RWPE1 (cell line): ENCODE measurements at regions not wholly inside any gene's neighbourhood (a gene's known extent, or its start where the extent isn't known, plus 50 kb on each side); places are given as distances from the start of the nearest gene placed in this dataset.

Experiments used
- CTCF ChIA-PET: fragments of 350-600 bp; sonication (Branson Sonifier 250); formaldehyde crosslinking; extraction: SDS; loops from one replicate; lab custom pipeline; 2021; lab: Yijun Ruan, JAX
- POLR2A ChIA-PET: fragments of 400-600 bp; formaldehyde crosslinking; extraction: SDS; loops from one replicate; lab custom pipeline; 2020; ENCODE audit warnings: antibody characterized with exemption; ENCODE audit not compliant: low non-redundant PET; lab: Yijun Ruan, JAX
- DNase-seq: peaks from one replicate; pipeline ENCODE4 v3.0.0; 2012; ENCODE audit warnings: low spot score
- H3K27ac ChIP-seq: fragments of 450-650 bp; 2 replicates; pipeline ENCODE4 v1.5.1; 2017
- TF ChIP-seq, protein P1 (sequence below): fragments of 450-650 bp; conservative IDR thresholded peaks from 2 replicates; pipeline ENCODE4 v1.5.1; 2017; ENCODE audit warnings: low read depth, mild to moderate bottlenecking

DNA sequence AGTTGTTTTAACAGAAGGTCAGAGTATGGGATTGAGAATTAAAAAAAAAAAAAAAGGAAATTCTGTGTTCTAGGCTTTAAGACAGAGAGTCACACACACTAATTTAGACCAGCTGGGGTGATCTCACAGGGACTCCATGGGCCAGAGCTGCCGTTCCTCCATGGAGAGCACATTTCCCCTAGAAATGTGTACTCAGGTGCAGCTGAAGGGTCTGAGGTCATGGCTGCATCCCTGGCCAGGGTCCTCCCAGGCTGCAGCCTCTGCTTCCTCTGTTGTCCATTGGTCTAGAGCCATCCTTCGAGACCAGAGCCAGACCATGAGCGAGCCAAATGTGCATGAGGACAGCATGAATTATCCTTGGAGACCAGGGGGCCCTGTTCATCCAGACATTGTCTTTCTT is 190.1 kb upstream of the TNP1 start:
- POLR2A ChIA-PET, result no interaction called here
- no peak for DNase-seq
- TF ChIP-seq, protein P1, sequence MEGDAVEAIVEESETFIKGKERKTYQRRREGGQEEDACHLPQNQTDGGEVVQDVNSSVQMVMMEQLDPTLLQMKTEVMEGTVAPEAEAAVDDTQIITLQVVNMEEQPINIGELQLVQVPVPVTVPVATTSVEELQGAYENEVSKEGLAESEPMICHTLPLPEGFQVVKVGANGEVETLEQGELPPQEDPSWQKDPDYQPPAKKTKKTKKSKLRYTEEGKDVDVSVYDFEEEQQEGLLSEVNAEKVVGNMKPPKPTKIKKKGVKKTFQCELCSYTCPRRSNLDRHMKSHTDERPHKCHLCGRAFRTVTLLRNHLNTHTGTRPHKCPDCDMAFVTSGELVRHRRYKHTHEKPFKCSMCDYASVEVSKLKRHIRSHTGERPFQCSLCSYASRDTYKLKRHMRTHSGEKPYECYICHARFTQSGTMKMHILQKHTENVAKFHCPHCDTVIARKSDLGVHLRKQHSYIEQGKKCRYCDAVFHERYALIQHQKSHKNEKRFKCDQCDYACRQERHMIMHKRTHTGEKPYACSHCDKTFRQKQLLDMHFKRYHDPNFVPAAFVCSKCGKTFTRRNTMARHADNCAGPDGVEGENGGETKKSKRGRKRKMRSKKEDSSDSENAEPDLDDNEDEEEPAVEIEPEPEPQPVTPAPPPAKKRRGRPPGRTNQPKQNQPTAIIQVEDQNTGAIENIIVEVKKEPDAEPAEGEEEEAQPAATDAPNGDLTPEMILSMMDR, result no peak
- H3K27ac ChIP-seq, result no peak overlapping the region
- CTCF ChIA-PET, result interaction anchor here (0.7 kb wide), 1 partner anchor 125 kb away, joined by 3 read pairs; no protein-coding TSS in a partner anchor

DNA sequence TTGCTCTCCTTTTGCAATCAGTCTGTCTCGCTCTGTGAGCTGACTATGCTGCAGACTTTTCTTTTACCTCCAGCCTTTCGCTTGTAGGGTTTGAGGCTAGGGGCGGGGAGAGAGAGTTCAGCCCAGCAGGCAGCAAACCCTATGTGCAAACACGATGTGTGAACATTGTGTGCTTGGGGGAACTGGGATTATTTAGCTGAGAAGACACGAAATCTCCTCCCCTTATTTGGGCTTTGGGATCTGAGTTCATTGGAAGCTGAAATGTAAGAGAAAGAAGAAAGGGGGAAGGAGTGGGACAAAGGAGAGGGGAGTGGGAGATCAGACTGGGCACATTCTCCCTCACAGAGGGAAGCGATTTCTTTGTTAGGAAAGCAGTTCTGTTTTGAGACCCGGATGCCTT is 189.6 kb upstream of the TNP1 start:
- TF ChIP-seq, protein P1, result no peak
- ChIA-PET CTCF (interaction anchor here (0.7 kb wide), 1 partner anchor 124 kb away, joined by 3 read pairs; no protein-coding TSS in a partner anchor), POLR2A (no interaction called here)
- H3K27ac ChIP-seq, result no peak overlapping the region
- DNase-seq, result no peak

DNA sequence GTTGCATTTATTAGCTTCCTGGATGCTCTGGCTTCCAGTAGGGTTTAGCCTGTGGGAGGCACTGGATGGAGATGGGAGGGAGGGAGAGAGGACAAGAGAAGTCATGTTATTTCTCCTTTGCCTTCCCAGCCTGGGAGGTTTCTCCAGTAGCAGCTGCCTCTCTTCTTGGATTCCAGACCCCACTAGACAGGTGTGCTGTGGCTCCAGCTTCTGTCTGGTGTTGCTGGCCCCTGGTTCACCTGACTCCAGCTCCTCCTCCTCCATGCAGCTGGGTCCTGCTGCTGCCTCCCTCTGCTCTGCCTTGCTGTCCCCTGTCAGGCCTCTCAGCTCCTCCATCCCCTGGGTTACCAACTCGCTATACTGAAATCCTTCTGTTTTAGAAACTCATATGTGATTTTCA is 188.9 kb upstream of the TNP1 start:
- no peak overlapping the region for H3K27ac ChIP-seq

DNA sequence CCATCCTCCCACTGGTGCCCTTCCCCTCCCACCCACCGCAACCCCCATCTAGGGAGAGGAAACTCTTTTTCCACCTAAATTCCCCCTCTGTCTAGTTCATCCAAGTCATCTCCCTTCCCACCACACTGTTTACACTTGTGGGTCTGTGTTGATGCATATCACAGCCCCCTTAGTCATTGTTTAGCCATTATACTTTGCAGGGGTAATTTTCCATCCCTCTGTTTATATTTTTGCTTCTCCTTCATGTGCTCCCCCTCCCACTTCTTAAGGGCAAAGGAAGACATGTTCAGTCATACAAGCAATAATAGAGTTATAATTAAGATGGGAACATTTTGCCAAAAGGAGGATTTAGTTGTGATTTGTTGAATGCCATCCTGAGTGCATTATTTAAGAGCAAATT is 187.8 kb upstream of the TNP1 start:
- CTCF ChIA-PET, result interaction anchor here (0.6 to 0.7 kb wide), 2 partner anchors 15 to 463 kb away, joined by 3 to 5 read pairs; no protein-coding TSS in a partner anchor
- POLR2A ChIA-PET, result no interaction called here
- TF ChIP-seq, protein P1, result no peak
- H3K27ac ChIP-seq, result no peak overlapping the region
- no peak for DNase-seq

More for the DNA sequence above, 188.9 kb upstream of the TNP1 start:
- CTCF ChIA-PET, result no interaction called here
- no peak for DNase-seq
- POLR2A ChIA-PET, result no interaction called here
- TF ChIP-seq, protein P1, result no peak

DNA sequence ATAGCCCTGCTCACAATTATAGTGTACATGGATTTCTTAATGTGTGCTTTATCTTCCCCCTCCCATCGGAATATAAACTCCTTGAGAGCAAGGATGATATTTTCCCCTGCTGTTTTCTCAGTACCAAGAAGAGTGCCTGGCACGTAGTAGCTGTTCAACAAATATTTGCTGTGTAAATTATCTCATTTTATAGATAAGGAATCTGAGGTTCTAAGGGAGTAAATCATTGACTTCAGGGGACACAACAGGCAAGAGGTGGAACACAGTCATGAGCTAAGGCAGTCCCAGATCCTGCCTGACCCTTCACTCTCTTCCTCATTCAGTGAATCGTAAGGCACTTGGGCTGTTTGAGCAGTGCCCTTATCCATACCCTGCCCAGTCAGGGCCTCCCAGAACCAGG is 187.3 kb upstream of the TNP1 start:
- POLR2A ChIA-PET, result no interaction called here

DNA sequence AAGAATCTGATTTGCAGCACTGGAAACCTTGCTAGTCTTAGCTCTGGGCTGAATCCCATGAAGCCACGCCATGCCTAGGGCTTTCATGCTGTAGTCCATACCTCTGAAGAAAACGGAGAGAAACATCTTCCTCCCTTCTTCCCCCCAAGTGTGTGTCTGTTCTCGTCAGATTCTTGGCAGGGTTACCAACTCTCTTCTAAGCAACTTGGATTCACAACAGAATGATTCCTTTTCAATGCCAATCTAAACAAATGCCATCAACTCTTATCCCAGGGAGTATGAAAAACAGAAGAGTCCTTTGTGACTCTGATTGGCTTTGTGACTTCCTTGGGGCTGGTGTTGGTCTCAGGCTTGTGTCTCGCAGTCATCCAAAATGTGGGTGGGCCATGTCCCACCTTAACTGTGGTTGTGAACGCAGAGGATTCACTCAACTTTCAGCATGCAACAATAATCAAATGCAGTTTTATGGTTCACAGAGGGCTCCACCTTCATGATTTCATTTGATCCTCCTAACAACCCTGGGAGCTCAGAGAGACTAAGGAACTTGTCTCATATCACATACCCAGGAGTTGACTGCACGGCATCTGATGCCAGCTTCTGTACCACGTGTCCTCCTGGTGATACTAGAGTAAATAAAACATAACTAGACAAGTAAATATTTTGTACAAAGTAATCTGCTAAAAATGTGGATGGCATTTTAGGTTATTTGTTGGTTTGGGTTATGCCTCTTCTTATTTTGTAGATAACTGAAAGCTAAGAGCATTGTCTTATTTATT is 186.0 kb upstream of the TNP1 start:
- H3K27ac ChIP-seq, result no peak overlapping the region
- TF ChIP-seq, protein P1, result no peak
- CTCF ChIA-PET, result no interaction called here
- DNase-seq, result no peak
- POLR2A ChIA-PET, result no interaction called here

More for the DNA sequence above, 187.3 kb upstream of the TNP1 start:
- CTCF ChIA-PET, result interaction anchor here (0.6 kb wide), 1 partner anchor 463 kb away, joined by 3 read pairs; no protein-coding TSS in a partner anchor
- no peak overlapping the region for H3K27ac ChIP-seq
- TF ChIP-seq, protein P1, result no peak
- no peak for DNase-seq
